ENCODE measurements at regions not wholly inside any gene's neighbourhood (a gene's known extent, or its start where the extent isn't known, plus 50 kb on each side); places are given as distances from the start of the nearest gene placed in this dataset.

GRCh38 chr2:59905731-59906130 lies 647.7 kb downstream of the BCL11A start (continued):
- TF ChIP-seq EP300 (conservative IDR thresholded peaks at IDR 0.05; ENCODE audit: poor library complexity, severe bottlenecking) (no peak), MXI1 (conservative IDR thresholded peaks at IDR 0.05; ENCODE audit: poor library complexity, severe bottlenecking) (no peak)

DNA sequence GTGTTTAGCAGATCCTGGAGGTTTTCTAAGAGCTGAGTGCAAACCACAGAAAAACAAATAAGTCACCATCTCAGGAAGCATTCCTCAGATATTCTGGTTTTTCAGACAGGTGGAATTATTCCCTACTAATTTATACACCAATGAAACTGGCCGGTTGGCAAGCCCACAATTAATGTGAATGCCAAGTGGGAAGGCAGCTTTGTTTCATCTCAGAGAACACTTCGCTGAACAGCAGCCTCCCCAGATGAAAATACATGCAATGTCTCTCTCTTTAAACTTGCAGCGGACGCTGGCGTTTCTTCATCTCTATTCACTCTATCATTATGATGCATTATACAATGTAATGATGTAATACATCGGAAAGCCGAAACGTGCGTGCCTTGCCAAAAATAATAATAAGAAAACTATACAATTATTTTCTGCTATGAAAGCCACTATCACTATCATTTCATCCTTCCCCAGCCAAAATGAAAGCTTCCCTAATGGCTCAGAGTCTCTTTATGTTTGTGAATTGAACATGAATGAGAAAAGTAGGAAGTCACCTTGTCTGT lies 649.4 kb downstream of the BCL11A start:
- Histone ChIP-seq H3K36me3 (ENCODE audit: insufficient read depth, low read length) (no peaks in the 10 kb centered on the region), H3K4me2 (ENCODE audit: low read length) (no peak overlapping the region), H2AFZ (ENCODE audit: low read depth, low read length) (no peak overlapping the region), H3K79me2 (replicated peaks; ENCODE audit: insufficient read depth, low read length) (no peaks in the 10 kb centered on the region), H3K27ac (ENCODE audit: low read length) (no peak overlapping the region), H3K9me2 (ENCODE audit: insufficient read depth, low read length) (no peaks in the 10 kb centered on the region), H3K9ac (ENCODE audit: low read length) (no peak overlapping the region), H3K9me3 (ENCODE audit: low read length) (no peaks in the 10 kb centered on the region), H3K4me3 (ENCODE audit: low read length) (no peak overlapping the region), H3F3A (ENCODE audit: insufficient read depth, low read length, poor library complexity, severe bottlenecking) (no peaks in the 10 kb centered on the region), H4K20me1 (ENCODE audit: insufficient read depth) (no peaks in the 10 kb centered on the region), H3K27me3 (ENCODE audit: insufficient read depth, low read depth, low read length) (no peaks in the 10 kb centered on the region)
- no peak for TF ChIP-seq RAD21 (conservative IDR thresholded peaks at IDR 0.05)
- no peak for TF ChIP-seq TAF1 (IDR thresholded peaks at IDR 0.05; ENCODE audit: low read depth)
- no peak for TF ChIP-seq MXI1 (conservative IDR thresholded peaks at IDR 0.05; ENCODE audit: poor library complexity, severe bottlenecking)
- no peak for TF ChIP-seq SMC3 (conservative IDR thresholded peaks at IDR 0.05; ENCODE audit: poor library complexity)
- TF ChIP-seq, protein P1, sequence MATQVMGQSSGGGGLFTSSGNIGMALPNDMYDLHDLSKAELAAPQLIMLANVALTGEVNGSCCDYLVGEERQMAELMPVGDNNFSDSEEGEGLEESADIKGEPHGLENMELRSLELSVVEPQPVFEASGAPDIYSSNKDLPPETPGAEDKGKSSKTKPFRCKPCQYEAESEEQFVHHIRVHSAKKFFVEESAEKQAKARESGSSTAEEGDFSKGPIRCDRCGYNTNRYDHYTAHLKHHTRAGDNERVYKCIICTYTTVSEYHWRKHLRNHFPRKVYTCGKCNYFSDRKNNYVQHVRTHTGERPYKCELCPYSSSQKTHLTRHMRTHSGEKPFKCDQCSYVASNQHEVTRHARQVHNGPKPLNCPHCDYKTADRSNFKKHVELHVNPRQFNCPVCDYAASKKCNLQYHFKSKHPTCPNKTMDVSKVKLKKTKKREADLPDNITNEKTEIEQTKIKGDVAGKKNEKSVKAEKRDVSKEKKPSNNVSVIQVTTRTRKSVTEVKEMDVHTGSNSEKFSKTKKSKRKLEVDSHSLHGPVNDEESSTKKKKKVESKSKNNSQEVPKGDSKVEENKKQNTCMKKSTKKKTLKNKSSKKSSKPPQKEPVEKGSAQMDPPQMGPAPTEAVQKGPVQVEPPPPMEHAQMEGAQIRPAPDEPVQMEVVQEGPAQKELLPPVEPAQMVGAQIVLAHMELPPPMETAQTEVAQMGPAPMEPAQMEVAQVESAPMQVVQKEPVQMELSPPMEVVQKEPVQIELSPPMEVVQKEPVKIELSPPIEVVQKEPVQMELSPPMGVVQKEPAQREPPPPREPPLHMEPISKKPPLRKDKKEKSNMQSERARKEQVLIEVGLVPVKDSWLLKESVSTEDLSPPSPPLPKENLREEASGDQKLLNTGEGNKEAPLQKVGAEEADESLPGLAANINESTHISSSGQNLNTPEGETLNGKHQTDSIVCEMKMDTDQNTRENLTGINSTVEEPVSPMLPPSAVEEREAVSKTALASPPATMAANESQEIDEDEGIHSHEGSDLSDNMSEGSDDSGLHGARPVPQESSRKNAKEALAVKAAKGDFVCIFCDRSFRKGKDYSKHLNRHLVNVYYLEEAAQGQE (IDR thresholded peaks at IDR 0.05; ENCODE audit: borderline replicate concordance): no peak
- no peak for TF ChIP-seq EZH2 (IDR thresholded peaks at IDR 0.05; ENCODE audit: borderline replicate concordance, insufficient read depth, low read length, poor library complexity, severe bottlenecking)

- Histone ChIP-seq H3K27ac (ENCODE audit: low read length) (no peak overlapping the region), H3K27me3 (ENCODE audit: insufficient read depth, low read depth, low read length) (no peaks in the 10 kb centered on the region), H3K79me2 (replicated peaks; ENCODE audit: insufficient read depth, low read length) (no peaks in the 10 kb centered on the region), H3K9ac (ENCODE audit: low read length) (no peak overlapping the region), H3K4me2 (ENCODE audit: low read length) (no peak overlapping the region), H2AFZ (ENCODE audit: low read depth, low read length) (no peak overlapping the region), H3K9me3 (ENCODE audit: low read length) (no peaks in the 10 kb centered on the region), H3K36me3 (ENCODE audit: insufficient read depth, low read length) (no peaks in the 10 kb centered on the region), H4K20me1 (ENCODE audit: insufficient read depth) (no peaks in the 10 kb centered on the region), H3F3A (ENCODE audit: insufficient read depth, low read length, poor library complexity, severe bottlenecking) (no peaks in the 10 kb centered on the region), H3K9me2 (ENCODE audit: insufficient read depth, low read length) (no peaks in the 10 kb centered on the region), H3K4me3 (ENCODE audit: low read length) (no peak overlapping the region)
- no peak for TF ChIP-seq EZH2 (IDR thresholded peaks at IDR 0.05; ENCODE audit: borderline replicate concordance, insufficient read depth, low read length, poor library complexity, severe bottlenecking)
- no peak for TF ChIP-seq EP300 (conservative IDR thresholded peaks at IDR 0.05; ENCODE audit: poor library complexity, severe bottlenecking)
Observed at GRCh38 chr2:59900728-59901452, 652.6 kb downstream of the BCL11A start.
